Esophagus squamous epithelium (tissue), 4 donors: ENCODE measurements at regions not wholly inside any gene's neighbourhood (a gene's known extent, or its start where the extent isn't known, plus 50 kb on each side); places are given as distances from the start of the nearest gene placed in this dataset.

Source experiments
- CTCF ChIP-seq, 6 experiments: fragments of 450-650 bp in 4 of 6; fragments of 200-600 bp in 2 of 6; sonication (generic) in 2 of 6; IDR thresholded peaks; one replicate each; pipeline ENCODE4 v1.5.1; 2016 to 2019; ENCODE audit warnings: antibody characterized with exemption in 6 of 6, mild to moderate bottlenecking in 4 of 6, moderate library complexity in 4 of 6
- POLR2A ChIP-seq, 4 donors: fragments of 450-650 bp; IDR thresholded peaks; one replicate each; pipeline ENCODE4 v1.6.1; 2017; ENCODE audit warnings: antibody characterized with exemption in 4 of 4, mild to moderate bottlenecking in 4 of 4, moderate library complexity in 3 of 4

DNA sequence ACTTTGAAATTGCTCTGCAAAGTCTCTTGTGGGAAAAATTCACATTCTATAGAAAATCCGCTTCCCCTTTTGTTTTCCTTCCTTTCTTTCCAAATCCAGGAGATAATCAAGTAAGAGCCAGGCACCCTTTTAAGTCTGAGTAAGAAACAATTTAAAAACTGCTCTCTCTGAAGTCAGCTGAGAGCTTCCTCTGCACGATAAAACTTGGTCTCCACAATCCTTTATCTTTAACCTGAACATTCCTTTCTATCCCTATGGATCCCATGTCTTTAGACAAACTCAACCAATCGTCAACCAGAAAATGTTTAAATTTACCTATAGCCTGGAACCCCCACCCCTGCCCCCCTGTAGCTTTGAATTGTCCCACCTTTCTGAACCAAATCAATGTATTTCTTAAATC, 1723.6 kb upstream of the AGA start:
- no peak for TF ChIP-seq POLR2A (IDR thresholded peaks at IDR 0.05)
- TF ChIP-seq CTCF (IDR thresholded peaks at IDR 0.05) = no peak
